MM.1S (cell line): ENCODE measurements at regions not wholly inside any gene's neighbourhood (a gene's known extent, or its start where the extent isn't known, plus 50 kb on each side); places are given as distances from the start of the nearest gene placed in this dataset.

ENCODE experiments used
- CTCF ChIP-seq: fragments of 300-600 bp; sonication (generic); IDR thresholded peaks from 2 replicates; pipeline ENCODE4 v1.5.1; 2016; ENCODE audit warnings: antibody characterized with exemption, low read length, mixed read lengths
- EZH2 ChIP-seq: fragments of 300-600 bp; sonication (generic); optimal IDR thresholded peaks from 2 replicates; pipeline ENCODE3; 2017; ENCODE audit warnings: low read depth, mild to moderate bottlenecking, antibody characterized with exemption, low read length, mixed read lengths
- EZH2phosphoT487 ChIP-seq: fragments of 300-600 bp; sonication (generic); IDR thresholded peaks from 2 replicates; pipeline ENCODE4 v1.6.1; 2018; ENCODE audit warnings: antibody characterized with exemption, low read length

- no peak for TF ChIP-seq CTCF
- TF ChIP-seq EZH2 = no peak
- TF ChIP-seq EZH2phosphoT487 = no peak
Observed at GRCh38 chr5:175788155-175788787, 83.1 kb upstream of the CPLX2 start.
